HepG2 (cell line): ENCODE measurements at regions not wholly inside any gene's neighbourhood (a gene's known extent, or its start where the extent isn't known, plus 50 kb on each side); places are given as distances from the start of the nearest gene placed in this dataset.

Experiments used
- ATAC-seq: fragments of 200-7000 bp; cut with Tn5 transposase; 3 replicates; pipeline ENCODE4 v1.9.1; 2020; ENCODE audit warnings: mild to moderate bottlenecking, moderate library complexity
- BruUV-seq: library from RNA; stranded (reverse); fragments of 400-500 nt; replicated peaks from 2 replicates; lab custom pipeline; 2021; lab: Mats Ljungman, UMichigan
- CTCF ChIA-PET: fragments of 300-600 bp; formaldehyde crosslinking; extraction: SDS; loops from one replicate; lab custom pipeline; 2021; ENCODE audit warnings: low total read pairs, inconsistent platforms, low intra/inter-chr PET ratio; lab: Yijun Ruan, JAX
- POLR2A ChIA-PET: fragments of 350-600 bp; sonication (Branson Sonifier 250); formaldehyde crosslinking; loops from one replicate; lab custom pipeline; 2020; ENCODE audit warnings: antibody characterized with exemption, inconsistent platforms; lab: Yijun Ruan, JAX
- DNase-seq: peaks from one replicate; pipeline ENCODE4 v3.0.0-alpha.2; 2015; ENCODE audit warnings: low spot score
- FAIRE-seq: peaks from 3 replicates; lab custom pipeline; 2011; peaks lifted over from hg19 to GRCh38; lab: Jason Lieb, UNC
- H2AFZ ChIP-seq: one replicate; pipeline ENCODE4 v1.6.1; 2011; ENCODE audit warnings: low read length, inconsistent platforms
- H3K27ac ChIP-seq: fragments of 300-600 bp; 3 replicates; pipeline ENCODE4 v1.8.0; 2011; ENCODE audit warnings: mixed run types, mild to moderate bottlenecking, mixed read lengths, low read length, inconsistent platforms; ENCODE audit not compliant: insufficient read depth; ENCODE audit errors: extremely low read length
- H3K27me3 ChIP-seq, 2 experiments: fragments of 200-600 bp in 1 of 2; 2 replicates in 1 of 2; 3 replicates in 1 of 2; pipeline versions ENCODE4 v1.6.0 to v1.8.0; 2011; ENCODE audit warnings: low read length in 2 of 2, mild to moderate bottlenecking in 2 of 2, moderate library complexity in 2 of 2, inconsistent platforms in 1 of 2; ENCODE audit not compliant: insufficient read depth in 2 of 2, control insufficient read depth in 1 of 2
- H3K36me3 ChIP-seq, 2 experiments: fragments of 200-600 bp in 1 of 2; replicated peaks in 1 of 2; 2 replicates in 1 of 2; 3 replicates in 1 of 2; pipeline versions ENCODE4 v1.5.1 to v1.8.0; 2011; ENCODE audit warnings: low read length in 2 of 2, inconsistent platforms in 1 of 2; ENCODE audit not compliant: insufficient read depth in 2 of 2, control insufficient read depth in 1 of 2
- H3K4me1 ChIP-seq: 2 replicates; pipeline ENCODE4 v1.5.1; 2012; ENCODE audit warnings: low read length, inconsistent platforms; ENCODE audit not compliant: insufficient read depth
- H3K4me2 ChIP-seq: 2 replicates; pipeline ENCODE4 v1.6.0; 2011; ENCODE audit warnings: low read depth, low read length, inconsistent platforms
- H3K4me3 ChIP-seq, 3 experiments: fragments of 200-600 bp in 1 of 3; sonication (generic), shearing (Covaris generic) in 1 of 3; replicated peaks in 1 of 3; 2 replicates each; pipeline ENCODE4 v1.5.1; 2011 to 2016; ENCODE audit warnings: low read length in 3 of 3, inconsistent platforms in 2 of 3, low read depth in 2 of 3, mild to moderate bottlenecking in 2 of 3, control low read depth in 1 of 3, mixed read lengths in 1 of 3; ENCODE audit not compliant: insufficient read depth in 1 of 3
- H3K79me2 ChIP-seq: one replicate; pipeline ENCODE4 v1.6.1; 2011; ENCODE audit warnings: low read length, inconsistent platforms; ENCODE audit not compliant: insufficient read depth
- H3K9ac ChIP-seq: 2 replicates; pipeline ENCODE4 v1.6.0; 2011; ENCODE audit warnings: mild to moderate bottlenecking, low read depth, low read length, inconsistent platforms; ENCODE audit not compliant: insufficient read depth
- H3K9me3 ChIP-seq: 2 replicates; pipeline ENCODE4 v1.5.1; 2012; ENCODE audit warnings: mild to moderate bottlenecking, low read length
- H4K20me1 ChIP-seq: 2 replicates; pipeline ENCODE4 v1.6.0; 2011; ENCODE audit warnings: inconsistent platforms, mild to moderate bottlenecking, low read length, moderate library complexity; ENCODE audit not compliant: insufficient read depth
- GATAD1 ChIP-seq: IDR thresholded peaks from 2 replicates; pipeline ENCODE4 v1.6.1; 2016; ENCODE audit warnings: missing genetic modification reagents, missing compliant biosample characterization
- KAT7 ChIP-seq: IDR thresholded peaks from 2 replicates; pipeline ENCODE4 v1.6.1; 2018; ENCODE audit warnings: borderline replicate concordance, missing compliant biosample characterization
- KDM1A ChIP-seq: IDR thresholded peaks from 2 replicates; pipeline ENCODE4 v1.6.1; 2016; ENCODE audit warnings: missing compliant biosample characterization
- MAFK ChIP-seq, 2 experiments: IDR thresholded peaks in 1 of 2; conservative IDR thresholded peaks in 1 of 2; 2 replicates each; pipeline ENCODE4 v1.6.1; 2011; ENCODE audit warnings: improper control_type of control experiment in 2 of 2, low read length in 2 of 2
- MED13 ChIP-seq: sonication (generic); formaldehyde crosslinking; IDR thresholded peaks from 2 replicates; pipeline ENCODE4 v1.5.0; 2020; ENCODE audit warnings: missing genetic modification reagents
- NFE2L2 ChIP-seq: fragments of 150-350 bp; IDR thresholded peaks from 2 replicates; pipeline ENCODE4 v1.6.1; 2014; ENCODE audit warnings: low read length
- RAD51 ChIP-seq: fragments of 450-650 bp; IDR thresholded peaks from 2 replicates; pipeline ENCODE4 v1.6.1; 2016; ENCODE audit warnings: borderline replicate concordance
- SMARCE1 ChIP-seq: fragments of 450-650 bp; IDR thresholded peaks from 2 replicates; pipeline ENCODE4 v1.6.1; 2017; ENCODE audit warnings: borderline replicate concordance
- ZKSCAN8 ChIP-seq: IDR thresholded peaks from 2 replicates; pipeline ENCODE4 v1.6.1; 2016; ENCODE audit warnings: borderline replicate concordance, missing genetic modification reagents, missing compliant biosample characterization
- ZNF160 ChIP-seq: sonication (generic); formaldehyde crosslinking; IDR thresholded peaks from 2 replicates; pipeline ENCODE4 v1.8.0; 2022; ENCODE audit warnings: mild to moderate bottlenecking, inconsistent platforms, missing genetic modification reagents
- ZNF225 ChIP-seq: sonication (generic); formaldehyde crosslinking; IDR thresholded peaks from 2 replicates; pipeline ENCODE4 v1.4.0; 2020; ENCODE audit warnings: mild to moderate bottlenecking, missing genetic modification reagents
- ZNF547 ChIP-seq: sonication (generic); formaldehyde crosslinking; IDR thresholded peaks from 2 replicates; pipeline ENCODE4 v1.5.1; 2020; ENCODE audit warnings: mild to moderate bottlenecking, missing genetic modification reagents
- ZNF749 ChIP-seq: sonication (generic); formaldehyde crosslinking; IDR thresholded peaks from 2 replicates; pipeline ENCODE4 v1.8.0; 2022; ENCODE audit warnings: mild to moderate bottlenecking, missing genetic modification reagents, moderate library complexity, borderline replicate concordance
- ZNF879 ChIP-seq: sonication (generic); formaldehyde crosslinking; IDR thresholded peaks from 2 replicates; pipeline ENCODE4 v1.8.1; 2023; ENCODE audit warnings: missing genetic modification reagents
- WGBS: methylation state at CpG from one replicate; pipeline ENCODE4 v1.1.6; 2017; ENCODE audit warnings: low lambda C conversion rate; 5-methylcytosine and 5-hydroxymethylcytosine counted together
- in situ Hi-C: cut with HindIII; loops from 2 replicates; pipeline ENCODE4 v1.10.0; 2017; ENCODE audit warnings: low pct_unique_long_range_greater_than_20kb; ENCODE audit not compliant: extremely low pct_ligation_motif_present
- intact Hi-C: fragments of 100-400 bp; cut with micrococcal nuclease; formaldehyde crosslinking; loops from one replicate; pipeline ENCODE4 v1.10.0; 2022; ENCODE audit not compliant: unreplicated experiment
- TF ChIP-seq, protein P1 (sequence below): sonication (generic); formaldehyde crosslinking; IDR thresholded peaks from 2 replicates; pipeline ENCODE4 v1.4.0; 2020; ENCODE audit warnings: missing genetic modification reagents; ENCODE audit errors: not compliant biosample characterization
- TF ChIP-seq, protein P2 (sequence below): sonication (generic); formaldehyde crosslinking; IDR thresholded peaks from 2 replicates; pipeline ENCODE4 v1.4.0; 2020; ENCODE audit warnings: missing genetic modification reagents
- TF ChIP-seq, protein P3 (sequence below): IDR thresholded peaks from 2 replicates; pipeline ENCODE4 v1.6.1; 2016
- TF ChIP-seq, protein P4 (sequence below): IDR thresholded peaks from 2 replicates; pipeline ENCODE4 v1.6.1; 2012; ENCODE audit warnings: inconsistent platforms

DNA sequence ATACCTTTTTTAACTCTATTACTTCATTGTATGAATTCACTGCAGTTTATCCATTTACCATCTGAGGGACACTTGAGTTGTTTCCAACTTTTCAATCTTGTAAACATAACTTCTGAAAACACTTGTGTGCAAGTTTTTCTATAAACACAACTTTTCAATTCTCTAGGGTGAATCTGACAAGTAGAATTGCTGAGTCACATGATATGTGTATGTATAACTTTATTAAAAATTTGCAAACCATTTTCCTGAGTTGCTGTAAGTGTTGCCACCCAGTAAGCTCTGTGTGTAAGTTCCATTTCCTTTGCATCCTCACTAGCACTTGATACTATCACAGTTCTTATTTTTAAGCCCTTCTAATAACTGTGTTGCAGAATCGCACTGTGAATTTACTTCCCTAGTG, 1415.6 kb upstream of the ATXN8OS start:
- Histone ChIP-seq H3K79me2 (no peaks in the 10 kb centered on the region), H4K20me1 (no peaks in the 10 kb centered on the region), H2AFZ (no peak overlapping the region), H3K9me3 (no peaks in the 10 kb centered on the region), H3K4me2 (no peak overlapping the region), H3K27ac (no peak overlapping the region), H3K4me3 (no peak overlapping the region), H3K27me3 (no peaks in the 10 kb centered on the region), H3K4me1 (no peaks in the 10 kb centered on the region), H3K9ac (no peak overlapping the region), H3K36me3 (no peaks in the 10 kb centered on the region)
- no peak for FAIRE-seq
- whole genome bisulfite sequencing, result 37% methylated on average over 1 of the region's 1 CpG
- no peak for DNase-seq
- peak; percentile 20 to 51; a peak in 3 of 4 replicates for TF ChIP-seq MAFK (conservative IDR thresholded peaks at IDR 0.05 in 1 of 2, IDR thresholded peaks at IDR 0.05 in 1 of 2; ENCODE audit: low read length in 2 of 2)
- no peak for TF ChIP-seq KDM1A (CRISPR knock-in tag)
- peak; percentile 14; the same call in 1 of the 2 replicates for TF ChIP-seq NFE2L2
- no peak for TF ChIP-seq GATAD1
- BruUV-seq, result no TSS peak
- in situ Hi-C loops (no loop called here), intact Hi-C loops (no loop called here)
- no peak for ATAC-seq
- ChIA-PET POLR2A (no interaction called here), CTCF (no interaction called here)

DNA sequence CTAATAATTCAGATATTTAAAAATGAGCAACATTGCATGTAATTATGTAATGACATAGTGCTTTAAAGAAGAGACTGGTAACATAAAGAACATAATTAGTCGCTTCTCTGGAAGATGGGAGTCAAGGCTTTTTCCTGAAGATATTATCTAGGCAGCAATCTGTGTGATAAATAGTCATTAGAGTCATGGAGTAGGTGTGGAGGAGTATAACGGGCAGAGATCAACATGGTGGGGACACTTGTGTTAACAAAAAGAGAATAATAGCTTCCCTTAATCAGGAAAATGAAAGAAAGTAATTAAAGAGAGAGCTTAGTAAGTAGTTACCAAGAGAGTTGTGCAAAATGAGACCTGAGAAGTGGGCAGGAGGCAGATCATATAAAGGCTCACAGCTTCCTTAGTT, 1417.1 kb upstream of the ATXN8OS start:
- no peak overlapping the region for H3K4me2 ChIP-seq
- H3K79me2 ChIP-seq, result no peaks in the 10 kb centered on the region
- no peak overlapping the region for H3K27ac ChIP-seq
- ChIA-PET CTCF (no interaction called here), POLR2A (no interaction called here)
- in situ Hi-C loops, result no loop called here
- no peaks in the 10 kb centered on the region for H4K20me1 ChIP-seq
- H3K36me3 ChIP-seq, result no peaks in the 10 kb centered on the region
- no peak overlapping the region for H3K4me3 ChIP-seq
- no peaks in the 10 kb centered on the region for H3K9me3 ChIP-seq
- no peak overlapping the region for H2AFZ ChIP-seq
- 2% methylated on average over 2 of the region's 2 CpGs for WGBS
- FAIRE-seq (no peak), DNase-seq (no peak), ATAC-seq (no peak)
- no peaks in the 10 kb centered on the region for H3K4me1 ChIP-seq
- BruUV-seq, result no TSS peak
- intact Hi-C loops, result no loop called here
- no peak overlapping the region for H3K9ac ChIP-seq
- H3K27me3 ChIP-seq, result no peaks in the 10 kb centered on the region
- TF ChIP-seq ZNF749 (CRISPR knock-in tag) (no peak), ZNF160 (no peak), RAD51 (no peak), SMARCE1 (no peak), ZKSCAN8 (CRISPR knock-in tag) (no peak), KAT7 (no peak), MED13 (no peak), ZNF225 (CRISPR knock-in tag) (no peak), ZNF879 (CRISPR knock-in tag) (no peak), ZNF547 (CRISPR knock-in tag) (no peak)
- TF ChIP-seq, protein P1, sequence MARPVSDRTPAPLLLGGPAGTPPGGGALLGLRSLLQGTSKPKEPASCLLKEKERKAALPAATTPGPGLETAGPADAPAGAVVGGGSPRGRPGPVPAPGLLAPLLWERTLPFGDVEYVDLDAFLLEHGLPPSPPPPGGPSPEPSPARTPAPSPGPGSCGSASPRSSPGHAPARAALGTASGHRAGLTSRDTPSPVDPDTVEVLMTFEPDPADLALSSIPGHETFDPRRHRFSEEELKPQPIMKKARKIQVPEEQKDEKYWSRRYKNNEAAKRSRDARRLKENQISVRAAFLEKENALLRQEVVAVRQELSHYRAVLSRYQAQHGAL (CRISPR knock-in tag), result no peak
- TF ChIP-seq, protein P2, sequence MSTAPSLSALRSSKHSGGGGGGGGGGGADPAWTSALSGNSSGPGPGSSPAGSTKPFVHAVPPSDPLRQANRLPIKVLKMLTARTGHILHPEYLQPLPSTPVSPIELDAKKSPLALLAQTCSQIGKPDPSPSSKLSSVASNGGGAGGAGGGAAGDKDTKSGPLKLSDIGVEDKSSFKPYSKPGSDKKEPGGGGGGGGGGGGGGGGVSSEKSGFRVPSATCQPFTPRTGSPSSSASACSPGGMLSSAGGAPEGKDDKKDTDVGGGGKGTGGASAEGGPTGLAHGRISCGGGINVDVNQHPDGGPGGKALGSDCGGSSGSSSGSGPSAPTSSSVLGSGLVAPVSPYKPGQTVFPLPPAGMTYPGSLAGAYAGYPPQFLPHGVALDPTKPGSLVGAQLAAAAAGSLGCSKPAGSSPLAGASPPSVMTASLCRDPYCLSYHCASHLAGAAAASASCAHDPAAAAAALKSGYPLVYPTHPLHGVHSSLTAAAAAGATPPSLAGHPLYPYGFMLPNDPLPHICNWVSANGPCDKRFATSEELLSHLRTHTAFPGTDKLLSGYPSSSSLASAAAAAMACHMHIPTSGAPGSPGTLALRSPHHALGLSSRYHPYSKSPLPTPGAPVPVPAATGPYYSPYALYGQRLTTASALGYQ, result no peak
- TF ChIP-seq, protein P3, sequence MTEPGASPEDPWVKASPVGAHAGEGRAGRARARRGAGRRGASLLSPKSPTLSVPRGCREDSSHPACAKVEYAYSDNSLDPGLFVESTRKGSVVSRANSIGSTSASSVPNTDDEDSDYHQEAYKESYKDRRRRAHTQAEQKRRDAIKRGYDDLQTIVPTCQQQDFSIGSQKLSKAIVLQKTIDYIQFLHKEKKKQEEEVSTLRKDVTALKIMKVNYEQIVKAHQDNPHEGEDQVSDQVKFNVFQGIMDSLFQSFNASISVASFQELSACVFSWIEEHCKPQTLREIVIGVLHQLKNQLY (CRISPR knock-in tag), result no peak
- TF ChIP-seq, protein P4, sequence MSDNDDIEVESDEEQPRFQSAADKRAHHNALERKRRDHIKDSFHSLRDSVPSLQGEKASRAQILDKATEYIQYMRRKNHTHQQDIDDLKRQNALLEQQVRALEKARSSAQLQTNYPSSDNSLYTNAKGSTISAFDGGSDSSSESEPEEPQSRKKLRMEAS, result no peak
